HG02623 (cell line): ENCODE measurements at regions not wholly inside any gene's neighbourhood (a gene's known extent, or its start where the extent isn't known, plus 50 kb on each side); places are given as distances from the start of the nearest gene placed in this dataset.
A peak's percentile ranks its signal among the peaks of the same experiment; 100 is the strongest.
"Not testable (repeated sequence)": the region's sequence is repeated elsewhere in the genome, so short reads cannot be mapped to it uniquely, and the experiment has no call there.

Experiments used
- ATAC-seq: cut with Tn5 transposase; IDR thresholded peaks from one replicate; pipeline ENCODE4 v1.9.1; 2021; ENCODE audit warnings: moderate library complexity; ENCODE audit not compliant: unreplicated experiment

GRCh38 chr1:82807563-82807962 is 1006.8 kb downstream of the ADGRL2 start:
- no peak for ATAC-seq

- ATAC-seq = no peak
These were observed 1005.4 kb downstream of the ADGRL2 start for GRCh38 chr1:82806133-82806532.

GRCh38 chr1:82801176-82801575 is 1000.4 kb downstream of the ADGRL2 start:
- ATAC-seq = no peak

GRCh38 chr1:82800721-82801120 is 1000.0 kb downstream of the ADGRL2 start:
- no peak for ATAC-seq

GRCh38 chr1:82799261-82799660 is 998.5 kb downstream of the ADGRL2 start:
- no peak for ATAC-seq

GRCh38 chr1:82795508-82796149 is 994.9 kb downstream of the ADGRL2 start:
- no peak for ATAC-seq

- ATAC-seq = no peak
These were observed 991.4 kb downstream of the ADGRL2 start for GRCh38 chr1:82792151-82792550.

GRCh38 chr1:82790556-82790955 is 989.8 kb downstream of the ADGRL2 start:
- no peak for ATAC-seq

GRCh38 chr1:82788660-82789059 is 987.9 kb downstream of the ADGRL2 start:
- ATAC-seq = no peak

- no peak for ATAC-seq
These were observed 987.3 kb downstream of the ADGRL2 start for GRCh38 chr1:82788038-82788437.

- ATAC-seq = no peak
These were observed 986.1 kb downstream of the ADGRL2 start for GRCh38 chr1:82786883-82787282.

- no peak for ATAC-seq
These were observed 984.6 kb downstream of the ADGRL2 start for GRCh38 chr1:82785268-82785790.

- no peak for ATAC-seq
These were observed 982.3 kb downstream of the ADGRL2 start for GRCh38 chr1:82783044-82783443.

GRCh38 chr1:82782599-82782998 is 981.9 kb downstream of the ADGRL2 start:
- no peak for ATAC-seq

- ATAC-seq = no peak
These were observed 977.9 kb downstream of the ADGRL2 start for GRCh38 chr1:82778612-82779011.

GRCh38 chr1:82777240-82777639 is 976.5 kb downstream of the ADGRL2 start:
- ATAC-seq = no peak

GRCh38 chr1:82776730-82777129 is 976.0 kb downstream of the ADGRL2 start:
- not testable (repeated sequence) for ATAC-seq

GRCh38 chr1:82775406-82776000 is 974.8 kb downstream of the ADGRL2 start:
- no peak for ATAC-seq

GRCh38 chr1:82762829-82763532 is 962.2 kb downstream of the ADGRL2 start:
- peak; percentile 64 for ATAC-seq

GRCh38 chr1:82759035-82759434 is 958.3 kb downstream of the ADGRL2 start:
- no peak for ATAC-seq

- no peak for ATAC-seq
These were observed 954.9 kb downstream of the ADGRL2 start for GRCh38 chr1:82755671-82756070.

GRCh38 chr1:82755191-82755590 is 954.5 kb downstream of the ADGRL2 start:
- ATAC-seq = no peak
